SIG-M5 (cell line): ENCODE measurements at regions not wholly inside any gene's neighbourhood (a gene's known extent, or its start where the extent isn't known, plus 50 kb on each side); places are given as distances from the start of the nearest gene placed in this dataset.
"Not testable (repeated sequence)": the region's sequence is repeated elsewhere in the genome, so short reads cannot be mapped to it uniquely, and the experiment has no call there.

Experiments used
- DNase-seq: peaks from one replicate; lab custom pipeline; 2025; lab: John Stamatoyannopoulos, UW

DNA sequence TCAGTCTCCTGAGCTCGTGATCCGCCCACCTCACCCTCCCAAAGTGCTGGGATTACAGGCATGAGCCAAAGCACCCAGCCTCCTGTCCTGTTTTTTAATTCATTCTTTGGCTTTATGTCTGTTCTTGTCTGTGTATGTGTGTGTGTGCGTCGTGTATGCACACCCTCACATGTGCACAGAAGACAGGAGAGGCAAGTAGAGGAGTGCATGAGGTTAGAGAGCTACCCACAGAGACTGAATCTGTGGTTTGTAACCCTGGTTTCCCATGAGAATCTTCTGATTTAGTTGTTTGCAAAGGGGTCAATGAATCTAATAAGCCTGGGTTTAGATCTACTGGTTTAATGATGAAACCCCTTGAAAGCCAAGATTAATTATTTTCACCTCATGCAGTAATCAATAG is 1090.0 kb downstream of the EPHA3 start:
- not testable (repeated sequence) for DNase-seq

- DNase-seq: not testable (repeated sequence)
Measured at GRCh38 chr3:90202931-90203330, 1095.5 kb downstream of the EPHA3 start.

- not testable (repeated sequence) for DNase-seq
Measured at GRCh38 chr3:90206482-90206881, 1099.1 kb downstream of the EPHA3 start.

DNA sequence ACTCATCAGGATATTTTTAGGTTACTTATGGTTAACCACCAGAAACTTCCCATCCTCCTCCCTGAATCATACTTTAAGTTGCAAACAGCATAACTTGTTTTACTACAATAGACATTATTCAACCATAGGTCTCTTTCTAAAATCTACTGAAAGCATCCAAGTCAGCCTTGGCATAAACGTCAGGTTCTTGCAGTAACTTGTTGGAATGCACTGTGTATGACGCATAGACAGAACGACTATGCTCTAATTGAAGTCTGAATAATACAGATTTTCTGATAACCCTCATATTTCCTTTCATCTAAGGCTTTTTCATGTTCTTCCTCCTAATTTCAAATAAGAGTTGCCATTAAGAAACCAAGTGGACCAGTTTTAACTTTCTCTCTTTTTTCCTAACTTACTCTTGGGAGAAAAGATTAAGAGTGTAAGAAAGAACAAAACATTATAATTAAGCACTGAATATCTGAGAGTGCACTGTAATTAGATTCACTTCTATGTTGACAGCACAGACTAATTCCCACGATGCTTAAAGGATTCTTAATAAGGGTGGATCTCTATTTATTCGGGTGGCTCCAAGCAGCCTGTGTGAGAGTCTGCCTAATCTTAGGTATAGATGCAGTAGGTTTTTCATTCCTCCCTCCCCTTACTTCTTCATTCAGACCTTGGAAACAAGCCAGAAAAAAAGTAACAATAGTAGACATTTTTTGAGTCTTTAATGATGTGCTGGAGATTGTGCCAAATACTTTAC is 1100.1 kb downstream of the EPHA3 start:
- DNase-seq: not testable (repeated sequence)

DNA sequence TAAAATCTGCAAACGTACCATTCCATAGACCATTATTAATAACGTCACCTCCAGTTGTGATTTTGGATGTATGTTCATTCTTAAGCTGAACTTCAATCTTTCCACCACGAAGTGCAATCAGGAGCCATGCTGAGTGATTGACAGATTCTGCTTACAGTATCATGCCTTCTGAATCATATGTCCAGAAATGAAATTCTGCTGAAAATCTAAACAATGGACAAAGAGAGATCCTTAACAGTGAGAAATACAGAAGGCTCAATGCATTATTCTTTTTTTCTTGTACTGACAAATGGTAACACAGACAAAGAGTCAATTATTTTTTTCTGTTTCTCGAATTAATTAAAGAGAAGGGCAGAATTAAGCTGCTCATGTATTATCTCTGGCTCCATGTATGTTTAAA is 1114.5 kb downstream of the EPHA3 start:
- no peak for DNase-seq

DNA sequence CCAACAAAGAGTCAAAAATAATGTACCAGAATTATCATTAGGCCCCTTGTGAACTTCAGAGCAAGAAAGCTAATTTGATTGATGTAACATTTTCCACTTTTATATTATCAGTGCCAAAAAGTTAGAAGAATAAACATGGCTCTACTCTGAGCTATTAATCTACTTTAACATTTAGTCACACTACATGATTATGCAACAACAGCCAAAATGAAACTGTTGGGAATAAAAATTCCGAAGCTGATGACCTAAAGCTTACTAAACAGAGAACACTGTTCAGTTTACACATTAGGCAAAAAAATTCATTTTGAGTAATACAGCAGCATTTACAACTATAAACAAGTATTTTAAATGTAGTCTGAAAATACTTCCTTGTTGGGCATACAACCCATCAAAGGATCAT is 1134.1 kb downstream of the EPHA3 start:
- DNase-seq: no peak

DNA sequence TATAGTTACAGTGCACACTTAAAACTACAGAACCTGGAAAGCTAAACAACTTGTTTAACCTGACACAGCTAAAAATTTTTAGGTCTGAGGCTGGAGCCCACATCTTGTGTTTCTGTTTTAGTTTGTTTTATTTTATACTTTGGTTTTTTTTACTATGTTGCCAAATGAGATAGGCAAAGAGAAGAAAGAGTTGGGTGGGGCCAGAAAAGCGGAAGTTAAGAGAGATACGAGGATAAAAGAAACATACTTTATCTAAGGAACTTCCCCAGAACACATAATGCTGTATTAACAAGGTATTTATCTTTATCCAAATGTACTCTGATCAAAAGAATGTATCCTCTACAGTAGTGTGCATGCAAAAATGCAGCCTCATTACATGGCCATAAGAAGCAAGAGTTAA is 1145.7 kb downstream of the EPHA3 start:
- DNase-seq: no peak

DNA sequence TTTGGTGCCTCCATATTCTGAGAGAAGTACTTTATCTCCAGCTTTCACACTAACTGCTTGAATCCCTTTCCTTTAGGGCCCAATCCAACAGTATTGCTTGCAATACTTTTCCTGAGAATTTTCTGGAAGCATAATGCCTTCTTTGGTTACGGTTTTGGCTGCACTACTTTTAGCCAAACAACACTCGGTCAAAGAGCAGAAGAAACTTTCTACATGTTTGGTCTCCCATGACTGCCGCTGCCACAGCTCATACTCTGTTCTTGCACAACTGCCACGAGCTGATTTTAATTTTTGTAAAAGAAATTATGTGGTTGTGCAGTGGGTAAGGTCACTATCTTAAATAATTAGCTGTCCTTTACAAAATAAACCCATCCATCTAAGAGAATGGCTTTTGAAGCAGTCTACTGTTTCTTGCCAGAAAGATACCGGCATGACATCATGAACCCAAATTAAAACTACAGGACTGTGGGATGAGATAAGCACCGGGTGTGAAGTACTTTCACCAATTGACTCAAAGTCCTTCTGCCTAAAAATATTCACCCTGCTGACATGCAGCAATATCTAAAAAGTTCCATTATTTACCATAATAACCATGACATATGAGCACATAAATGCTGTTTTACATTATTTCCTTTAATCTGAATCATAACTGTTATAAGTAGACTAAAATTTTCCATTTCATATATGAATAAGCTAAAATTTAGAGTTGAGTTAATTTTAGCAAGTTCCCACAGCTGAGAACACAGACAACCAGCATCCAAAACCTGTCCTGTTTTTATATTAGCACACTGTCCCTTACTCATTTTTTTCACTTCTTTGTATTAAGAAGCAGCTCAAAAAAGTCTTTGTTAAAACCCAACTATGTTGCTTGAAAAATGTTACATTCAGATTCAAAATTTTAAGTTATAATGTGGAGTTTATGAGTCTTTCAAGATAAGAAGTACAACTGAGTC is 1154.3 kb downstream of the EPHA3 start:
- DNase-seq: no peak
